ENCODE measurements at regions not wholly inside any gene's neighbourhood (a gene's known extent, or its start where the extent isn't known, plus 50 kb on each side); places are given as distances from the start of the nearest gene placed in this dataset.

GRCh38 chr4:125392694-125393093, 77.9 kb downstream of the FAT4 start (continued):
- no peak for TF ChIP-seq ZNF207 (IDR thresholded peaks at IDR 0.05; ENCODE audit: borderline replicate concordance)
- no peak for TF ChIP-seq SUZ12 (IDR thresholded peaks at IDR 0.05; ENCODE audit: unreplicated experiment)
- no peak for TF ChIP-seq ATF7 (IDR thresholded peaks at IDR 0.05; ENCODE audit: low read depth)
- TF ChIP-seq HCFC1 (IDR thresholded peaks at IDR 0.05; ENCODE audit: low read length): no peak

DNA sequence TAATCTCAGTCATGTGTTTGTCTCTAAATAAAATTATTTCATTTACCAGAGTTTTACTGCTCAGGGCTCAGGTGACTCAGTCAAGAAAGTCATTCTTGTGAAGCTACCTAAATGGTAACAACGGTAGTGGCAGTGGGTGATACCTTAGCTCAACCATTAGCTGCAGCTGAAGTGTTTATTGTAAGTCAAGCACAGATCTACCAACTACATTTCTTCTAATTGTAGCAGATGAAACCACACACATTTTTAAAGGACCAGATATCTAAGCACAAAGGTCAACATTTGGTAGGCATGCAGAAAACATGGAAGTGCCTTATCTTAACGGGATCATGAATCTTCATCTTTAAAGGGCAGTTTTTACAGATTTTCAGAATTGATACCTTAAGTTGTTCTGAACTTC, 79.1 kb downstream of the FAT4 start:
- Histone ChIP-seq H3K4me2 (ENCODE audit: control insufficient read depth, insufficient read depth) (no peak overlapping the region), H3K4me1 (ENCODE audit: control insufficient read depth, insufficient read depth, low read length) (no peaks in the 10 kb centered on the region), H3K27me3 (replicated peaks in 1 of 2; ENCODE audit: control insufficient read depth in 2 of 2, insufficient read depth in 2 of 2, low read length in 1 of 2) (no peaks in the 10 kb centered on the region), H3K79me2 (ENCODE audit: control insufficient read depth, insufficient read depth, low read length) (no peaks in the 10 kb centered on the region), H4K20me1 (ENCODE audit: control insufficient read depth, insufficient read depth) (no peaks in the 10 kb centered on the region), H3K9me3 (replicated peaks; ENCODE audit: control insufficient read depth, insufficient read depth, low read length) (no peaks in the 10 kb centered on the region), H3K9ac (ENCODE audit: control insufficient read depth, insufficient read depth, low read length) (no peak overlapping the region), H3K27ac (ENCODE audit: control insufficient read depth, insufficient read depth) (no peak overlapping the region), H3K4me3 (no peak overlapping the region), H3K36me3 (ENCODE audit: control insufficient read depth in 2 of 2, insufficient read depth in 2 of 2, low read length in 1 of 2) (no peaks in the 10 kb centered on the region), H2AFZ (ENCODE audit: control insufficient read depth, low read depth, low read length) (no peak overlapping the region)
- DNase-seq (ENCODE audit: low read depth, low spot score): no peak
- no peak for ATAC-seq
- ChIA-PET RAD21 (ENCODE audit: unreplicated experiment) (no interaction called here), POLR2A (no interaction called here), SMC1A (ENCODE audit: uncharacterized antibody, unreplicated experiment) (interaction anchor here (1.1 kb wide), 1 partner anchor 24 kb away, joined by 3 read pairs; no protein-coding TSS in a partner anchor), CTCF (no interaction called here)
- no peak for FAIRE-seq
- 0% methylated on average over 2 of the region's 2 CpGs for WGBS (ENCODE audit: insufficient coverage, insufficient replicate concordance, low lambda C conversion rate, missing lambda C conversion rate)
- intact Hi-C loops (cut with micrococcal nuclease; ENCODE audit: unreplicated experiment): no loop called here
- no TSS peak for BruUV-seq (replicated peaks)
- in situ Hi-C loops (cut with MboI): no loop called here
- no peak for TF ChIP-seq CBX5 (IDR thresholded peaks at IDR 0.05; ENCODE audit: low read depth)
- TF ChIP-seq, protein P1, sequence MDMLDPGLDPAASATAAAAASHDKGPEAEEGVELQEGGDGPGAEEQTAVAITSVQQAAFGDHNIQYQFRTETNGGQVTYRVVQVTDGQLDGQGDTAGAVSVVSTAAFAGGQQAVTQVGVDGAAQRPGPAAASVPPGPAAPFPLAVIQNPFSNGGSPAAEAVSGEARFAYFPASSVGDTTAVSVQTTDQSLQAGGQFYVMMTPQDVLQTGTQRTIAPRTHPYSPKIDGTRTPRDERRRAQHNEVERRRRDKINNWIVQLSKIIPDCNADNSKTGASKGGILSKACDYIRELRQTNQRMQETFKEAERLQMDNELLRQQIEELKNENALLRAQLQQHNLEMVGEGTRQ (IDR thresholded peaks at IDR 0.05; ENCODE audit: borderline replicate concordance, low read depth, low read length): no peak
- no peak for TF ChIP-seq ELK1 (IDR thresholded peaks at IDR 0.05; ENCODE audit: low read depth, low read length)
- TF ChIP-seq NR2F1 (conservative IDR thresholded peaks at IDR 0.05): no peak
- TF ChIP-seq FOXK2 (IDR thresholded peaks at IDR 0.05): no peak
- TF ChIP-seq ZBED1 (IDR thresholded peaks at IDR 0.05; ENCODE audit: borderline replicate concordance): no peak
- no peak for TF ChIP-seq TCF7 (IDR thresholded peaks at IDR 0.05; ENCODE audit: borderline replicate concordance)
- TF ChIP-seq BHLHE40 (IDR thresholded peaks at IDR 0.05; ENCODE audit: borderline replicate concordance in 1 of 2, low read depth in 2 of 2, low read length in 1 of 2): no peak
- TF ChIP-seq ATF2 (IDR thresholded peaks at IDR 0.05; ENCODE audit: low read length): no peak
- no peak for TF ChIP-seq TAF1 (IDR thresholded peaks at IDR 0.05; ENCODE audit: borderline replicate concordance, low read depth, low read length)
- TF ChIP-seq CREB1 (IDR thresholded peaks at IDR 0.05; ENCODE audit: low read depth): no peak
- no peak for TF ChIP-seq TCF3 (IDR thresholded peaks at IDR 0.05; ENCODE audit: borderline replicate concordance, insufficient read depth, low read depth, low read length)
- TF ChIP-seq IKZF1 (conservative IDR thresholded peaks at IDR 0.05): no peak
- no peak for TF ChIP-seq POLR2AphosphoS5 (IDR thresholded peaks at IDR 0.05; ENCODE audit: low read length)
- no peak for TF ChIP-seq RELA (IDR thresholded peaks at IDR 0.05; ENCODE audit: borderline replicate concordance, partially characterized antibody)
- no peak for TF ChIP-seq SUPT20H (IDR thresholded peaks at IDR 0.05; ENCODE audit: borderline replicate concordance, control insufficient read depth, low read depth, low read length)
- no peak for TF ChIP-seq SIX5 (IDR thresholded peaks at IDR 0.05; ENCODE audit: low read depth, low read length, severe bottlenecking)
- no peak for TF ChIP-seq HDGF (IDR thresholded peaks at IDR 0.05)
- TF ChIP-seq MXI1 (IDR thresholded peaks at IDR 0.05; ENCODE audit: low read depth, low read length): no peak
